NB4 (cell line): ENCODE measurements at regions not wholly inside any gene's neighbourhood (a gene's known extent, or its start where the extent isn't known, plus 50 kb on each side); places are given as distances from the start of the nearest gene placed in this dataset.

Experiments
- DNase-seq: peaks from one replicate; pipeline ENCODE4 v3.0.0; 2010; ENCODE audit warnings: low read depth
- H3K4me3 ChIP-seq: one replicate; pipeline ENCODE4 v1.5.1; 2011; ENCODE audit warnings: mild to moderate bottlenecking, low read depth, low read length, moderate library complexity
- MAX ChIP-seq: IDR thresholded peaks from 2 replicates; pipeline ENCODE4 v1.6.1; 2011; ENCODE audit warnings: low read depth, low read length
- MYC ChIP-seq: IDR thresholded peaks from 2 replicates; pipeline ENCODE4 v1.6.1; 2011; ENCODE audit warnings: low read depth, low read length
- POLR2A ChIP-seq: IDR thresholded peaks from 2 replicates; pipeline ENCODE4 v1.6.1; 2011; ENCODE audit warnings: mild to moderate bottlenecking; ENCODE audit not compliant: insufficient read length; ENCODE audit errors: extremely low read depth
- TF ChIP-seq, protein P1 (sequence below): IDR thresholded peaks from one replicate; pipeline ENCODE4 v1.5.1; 2012; ENCODE audit warnings: low read depth, low read length

DNA sequence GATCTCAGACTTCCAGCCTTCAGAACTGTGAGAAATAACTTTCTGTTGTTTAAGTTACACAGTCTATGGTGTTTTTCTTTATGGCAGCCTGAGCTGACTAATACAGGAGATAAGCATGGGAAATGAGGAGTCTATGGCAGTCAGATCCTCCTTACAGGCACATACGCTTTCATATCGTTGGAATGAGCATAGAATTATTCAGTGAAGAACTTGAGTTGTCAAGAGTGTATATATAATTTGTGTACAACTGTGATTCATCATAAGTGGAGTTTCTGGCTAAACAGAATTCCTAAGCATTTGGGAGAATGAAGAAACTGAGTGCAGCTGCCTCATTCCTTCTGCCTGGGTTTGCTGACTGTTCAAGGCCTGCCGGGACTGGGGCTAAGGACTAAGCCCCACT lies 516.7 kb downstream of the ADRA2A start:
- TF ChIP-seq POLR2A (no peak), MYC (no peak), MAX (no peak)
- TF ChIP-seq, protein P1, sequence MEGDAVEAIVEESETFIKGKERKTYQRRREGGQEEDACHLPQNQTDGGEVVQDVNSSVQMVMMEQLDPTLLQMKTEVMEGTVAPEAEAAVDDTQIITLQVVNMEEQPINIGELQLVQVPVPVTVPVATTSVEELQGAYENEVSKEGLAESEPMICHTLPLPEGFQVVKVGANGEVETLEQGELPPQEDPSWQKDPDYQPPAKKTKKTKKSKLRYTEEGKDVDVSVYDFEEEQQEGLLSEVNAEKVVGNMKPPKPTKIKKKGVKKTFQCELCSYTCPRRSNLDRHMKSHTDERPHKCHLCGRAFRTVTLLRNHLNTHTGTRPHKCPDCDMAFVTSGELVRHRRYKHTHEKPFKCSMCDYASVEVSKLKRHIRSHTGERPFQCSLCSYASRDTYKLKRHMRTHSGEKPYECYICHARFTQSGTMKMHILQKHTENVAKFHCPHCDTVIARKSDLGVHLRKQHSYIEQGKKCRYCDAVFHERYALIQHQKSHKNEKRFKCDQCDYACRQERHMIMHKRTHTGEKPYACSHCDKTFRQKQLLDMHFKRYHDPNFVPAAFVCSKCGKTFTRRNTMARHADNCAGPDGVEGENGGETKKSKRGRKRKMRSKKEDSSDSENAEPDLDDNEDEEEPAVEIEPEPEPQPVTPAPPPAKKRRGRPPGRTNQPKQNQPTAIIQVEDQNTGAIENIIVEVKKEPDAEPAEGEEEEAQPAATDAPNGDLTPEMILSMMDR, result no peak

DNA sequence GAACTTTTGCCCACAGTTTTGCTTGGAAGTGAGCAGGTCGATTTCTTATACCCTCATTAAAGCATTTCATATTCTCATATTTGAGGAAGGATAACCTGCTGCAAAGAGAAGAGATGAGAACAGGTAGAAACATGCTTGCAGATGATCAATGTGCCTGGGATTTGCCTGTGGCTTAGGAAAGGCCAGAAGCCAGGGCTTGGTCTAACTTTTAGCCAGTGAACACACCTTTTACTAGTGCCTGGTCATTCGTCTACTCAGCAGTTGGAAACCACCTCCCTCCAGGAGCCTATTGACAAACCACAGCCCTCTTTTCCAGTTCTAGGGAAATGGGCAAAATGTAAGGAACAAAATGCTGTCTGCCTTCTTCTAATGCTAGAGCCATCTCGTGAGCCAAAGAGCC lies 518.3 kb downstream of the ADRA2A start:
- DNase-seq, result no peak
- TF ChIP-seq MAX (no peak), MYC (no peak), POLR2A (no peak)
- TF ChIP-seq, protein P1, result no peak
- no peak overlapping the region for H3K4me3 ChIP-seq

More for the DNA sequence above, 516.7 kb downstream of the ADRA2A start:
- no peak for DNase-seq
- H3K4me3 ChIP-seq, result no peak overlapping the region

- TF ChIP-seq, protein P1, result peak; percentile 95
- no peak for TF ChIP-seq MYC
- peak; percentile 69 for DNase-seq
- H3K4me3 ChIP-seq, result no peak overlapping the region
Observed at GRCh38 chr10:111598433-111599059, 521.7 kb downstream of the ADRA2A start.

GRCh38 chr10:111599943-111600342 lies 523.1 kb downstream of the ADRA2A start:
- H3K4me3 ChIP-seq, result no peak overlapping the region
- TF ChIP-seq POLR2A, result no peak
- no peak for TF ChIP-seq MYC
- no peak for TF ChIP-seq MAX
- TF ChIP-seq, protein P1, result no peak
- DNase-seq, result no peak

DNA sequence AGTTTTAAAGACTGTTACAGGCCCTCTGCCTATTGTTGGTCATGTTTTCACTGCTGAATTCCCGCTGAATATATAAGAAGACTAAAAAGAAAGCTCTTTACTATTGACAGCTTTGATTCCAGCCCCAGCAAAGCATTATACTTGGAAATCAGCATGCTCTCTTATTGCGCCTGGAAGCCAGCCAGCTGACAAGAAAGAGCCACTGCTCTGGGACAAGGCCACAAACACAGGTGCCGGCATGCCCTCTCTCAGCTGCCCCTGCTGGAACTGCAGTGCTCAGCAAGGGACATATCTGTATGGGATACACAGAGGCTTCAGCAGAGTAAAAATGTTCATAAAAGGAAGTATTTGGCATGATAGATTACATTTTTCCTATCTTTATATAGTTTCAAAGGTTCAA lies 523.9 kb downstream of the ADRA2A start:
- TF ChIP-seq MYC (no peak), MAX (no peak), POLR2A (no peak)
- TF ChIP-seq, protein P1, result no peak
- DNase-seq, result no peak
- no peak overlapping the region for H3K4me3 ChIP-seq

DNA sequence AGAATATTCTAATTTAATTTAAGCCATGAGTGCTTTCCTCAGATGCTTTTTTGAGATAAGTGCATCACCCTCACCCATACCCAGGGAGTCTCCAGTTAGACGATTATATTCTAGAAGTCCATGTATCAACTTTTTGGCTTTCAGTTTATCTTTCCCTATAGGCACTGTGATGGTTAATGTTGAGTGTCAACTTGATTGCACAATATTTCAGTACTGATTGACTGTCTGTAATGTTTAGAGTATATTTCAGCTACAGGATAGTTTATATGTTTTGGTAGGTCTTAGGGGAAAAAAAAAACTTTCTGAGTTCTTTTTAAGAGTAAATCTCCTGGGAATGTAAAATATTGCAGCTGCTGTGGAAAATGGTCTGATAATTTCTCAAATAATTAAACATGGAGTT lies 535.4 kb downstream of the ADRA2A start:
- TF ChIP-seq MYC (no peak), MAX (no peak), POLR2A (no peak)
- TF ChIP-seq, protein P1, result no peak
- H3K4me3 ChIP-seq, result no peak overlapping the region
- DNase-seq, result no peak
